ENCODE measurements at regions not wholly inside any gene's neighbourhood (a gene's known extent, or its start where the extent isn't known, plus 50 kb on each side); places are given as distances from the start of the nearest gene placed in this dataset.

GRCh38 chr6:145086197-145086596 is 649.1 kb downstream of the EPM2A start:
- Histone ChIP-seq H3K27ac (no peak overlapping the region), H3K4me1 (no peaks in the 10 kb centered on the region), H3K27me3 (no peaks in the 10 kb centered on the region), H3K36me3 (no peaks in the 10 kb centered on the region), H3K9me3 (no peaks in the 10 kb centered on the region), H3K4me3 (no peak overlapping the region)
- DNase-seq (ENCODE audit: extremely low spot score in 2 of 2): no peak
- no peak for TF ChIP-seq POLR2A (IDR thresholded peaks at IDR 0.05)
- no peak for TF ChIP-seq POLR2AphosphoS5 (IDR thresholded peaks at IDR 0.05; ENCODE audit: insufficient read depth in 1 of 2, low read depth in 1 of 2)
- TF ChIP-seq, protein P1, sequence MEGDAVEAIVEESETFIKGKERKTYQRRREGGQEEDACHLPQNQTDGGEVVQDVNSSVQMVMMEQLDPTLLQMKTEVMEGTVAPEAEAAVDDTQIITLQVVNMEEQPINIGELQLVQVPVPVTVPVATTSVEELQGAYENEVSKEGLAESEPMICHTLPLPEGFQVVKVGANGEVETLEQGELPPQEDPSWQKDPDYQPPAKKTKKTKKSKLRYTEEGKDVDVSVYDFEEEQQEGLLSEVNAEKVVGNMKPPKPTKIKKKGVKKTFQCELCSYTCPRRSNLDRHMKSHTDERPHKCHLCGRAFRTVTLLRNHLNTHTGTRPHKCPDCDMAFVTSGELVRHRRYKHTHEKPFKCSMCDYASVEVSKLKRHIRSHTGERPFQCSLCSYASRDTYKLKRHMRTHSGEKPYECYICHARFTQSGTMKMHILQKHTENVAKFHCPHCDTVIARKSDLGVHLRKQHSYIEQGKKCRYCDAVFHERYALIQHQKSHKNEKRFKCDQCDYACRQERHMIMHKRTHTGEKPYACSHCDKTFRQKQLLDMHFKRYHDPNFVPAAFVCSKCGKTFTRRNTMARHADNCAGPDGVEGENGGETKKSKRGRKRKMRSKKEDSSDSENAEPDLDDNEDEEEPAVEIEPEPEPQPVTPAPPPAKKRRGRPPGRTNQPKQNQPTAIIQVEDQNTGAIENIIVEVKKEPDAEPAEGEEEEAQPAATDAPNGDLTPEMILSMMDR (IDR thresholded peaks at IDR 0.05): no peak
- intact Hi-C loops (cut with DNase I): no loop called here

GRCh38 chr6:145087034-145087433 is 648.3 kb downstream of the EPM2A start:
- Histone ChIP-seq H3K27me3 (no peaks in the 10 kb centered on the region), H3K9me3 (no peaks in the 10 kb centered on the region), H3K36me3 (no peaks in the 10 kb centered on the region), H3K4me3 (no peak overlapping the region), H3K4me1 (no peaks in the 10 kb centered on the region), H3K27ac (no peak overlapping the region)
- intact Hi-C loops (cut with DNase I): no loop called here
- DNase-seq (ENCODE audit: extremely low spot score in 2 of 2): no peak
- TF ChIP-seq, protein P1 (IDR thresholded peaks at IDR 0.05): no peak
- TF ChIP-seq POLR2A (IDR thresholded peaks at IDR 0.05): no peak
- TF ChIP-seq POLR2AphosphoS5 (IDR thresholded peaks at IDR 0.05; ENCODE audit: insufficient read depth in 1 of 2, low read depth in 1 of 2): no peak

DNA sequence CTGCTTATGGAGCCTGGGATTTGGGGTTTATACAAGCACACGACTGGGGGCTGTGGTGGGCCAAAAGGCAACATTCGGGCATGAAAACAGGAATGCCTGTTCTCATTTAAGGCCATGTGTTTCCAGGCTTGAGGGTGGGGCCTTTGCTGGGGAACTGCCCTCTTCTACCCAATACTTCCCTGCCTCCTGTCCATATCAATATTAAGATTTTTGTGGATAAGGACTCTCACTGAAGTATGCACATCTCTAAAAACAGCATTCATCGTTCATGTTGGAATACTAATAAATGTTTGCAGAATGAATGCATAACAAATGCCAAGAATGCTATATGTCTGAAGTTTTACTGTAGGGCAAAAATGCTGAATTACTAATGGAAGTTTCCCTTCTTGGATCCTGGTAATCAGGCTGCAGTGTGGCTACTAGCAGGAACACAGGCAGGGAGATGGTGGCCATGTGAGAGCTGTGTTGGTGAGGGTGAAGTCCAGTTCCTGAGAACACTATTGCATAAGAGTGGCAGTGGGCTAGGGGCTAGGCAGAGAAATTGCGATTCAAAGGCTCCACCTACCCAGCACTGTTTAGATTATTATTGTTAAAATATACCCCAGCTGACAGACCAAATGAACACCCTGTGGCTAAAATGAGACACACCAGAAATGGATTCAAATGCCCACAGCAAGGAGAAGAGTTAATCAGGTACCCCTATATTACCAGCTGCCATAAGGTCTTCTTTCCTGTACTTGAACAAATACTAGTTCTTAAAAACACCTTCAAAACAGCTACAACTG is 644.3 kb downstream of the EPM2A start:
- intact Hi-C loops (cut with DNase I): no loop called here
- TF ChIP-seq, protein P1 (IDR thresholded peaks at IDR 0.05): no peak
- no peak for TF ChIP-seq POLR2AphosphoS5 (IDR thresholded peaks at IDR 0.05; ENCODE audit: insufficient read depth in 1 of 2, low read depth in 1 of 2)
- no peak for TF ChIP-seq POLR2A (IDR thresholded peaks at IDR 0.05)
- no peaks in the 10 kb centered on the region for H3K36me3 ChIP-seq
- no peak overlapping the region for H3K4me3 ChIP-seq
- no peaks in the 10 kb centered on the region for H3K4me1 ChIP-seq
- no peaks in the 10 kb centered on the region for H3K9me3 ChIP-seq
- no peak overlapping the region for H3K27ac ChIP-seq
- DNase-seq (ENCODE audit: extremely low spot score in 2 of 2): no peak
- H3K27me3 ChIP-seq: no peaks in the 10 kb centered on the region

GRCh38 chr6:145091586-145092142 is 643.7 kb downstream of the EPM2A start:
- no peak overlapping the region for H3K27ac ChIP-seq
- no peaks in the 10 kb centered on the region for H3K9me3 ChIP-seq
- H3K4me1 ChIP-seq: no peaks in the 10 kb centered on the region
- intact Hi-C loops (cut with DNase I): no loop called here
- no peak for DNase-seq (ENCODE audit: extremely low spot score in 2 of 2)
- no peaks in the 10 kb centered on the region for H3K27me3 ChIP-seq
- no peak overlapping the region for H3K4me3 ChIP-seq
- TF ChIP-seq, protein P1 (IDR thresholded peaks at IDR 0.05): no peak
- TF ChIP-seq POLR2A (IDR thresholded peaks at IDR 0.05) (no peak), POLR2AphosphoS5 (IDR thresholded peaks at IDR 0.05; ENCODE audit: insufficient read depth in 1 of 2, low read depth in 1 of 2) (no peak)
- no peaks in the 10 kb centered on the region for H3K36me3 ChIP-seq

DNA sequence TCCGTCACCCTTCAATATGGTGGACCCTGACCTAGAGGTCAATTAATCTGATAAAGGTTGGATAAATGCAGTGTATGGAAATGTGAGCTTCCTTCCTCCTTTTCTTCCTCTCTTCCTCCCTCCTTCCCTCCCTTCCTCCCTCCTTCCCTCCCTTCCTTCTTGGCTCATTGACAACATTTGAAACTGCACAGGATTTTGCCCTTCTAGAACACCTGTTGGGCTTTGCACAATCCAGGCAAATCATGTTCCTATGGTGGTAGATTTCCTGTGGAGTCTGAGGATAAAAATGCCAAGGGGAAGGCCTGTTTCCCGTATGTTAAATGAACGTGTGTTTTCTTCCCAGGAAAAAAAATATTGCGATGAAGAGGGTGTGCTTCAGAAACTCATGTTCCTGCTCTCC is 642.8 kb downstream of the EPM2A start:
- Histone ChIP-seq H3K27ac (no peak overlapping the region), H3K36me3 (no peaks in the 10 kb centered on the region), H3K27me3 (no peaks in the 10 kb centered on the region), H3K4me3 (no peak overlapping the region), H3K4me1 (no peaks in the 10 kb centered on the region), H3K9me3 (no peaks in the 10 kb centered on the region)
- intact Hi-C loops (cut with DNase I): no loop called here
- DNase-seq (ENCODE audit: extremely low spot score in 2 of 2): no peak
- no peak for TF ChIP-seq POLR2A (IDR thresholded peaks at IDR 0.05)
- TF ChIP-seq POLR2AphosphoS5 (IDR thresholded peaks at IDR 0.05; ENCODE audit: insufficient read depth in 1 of 2, low read depth in 1 of 2): no peak
- TF ChIP-seq, protein P1 (IDR thresholded peaks at IDR 0.05): no peak

All from vagina (tissue), 2 donors.